HPDE6-E6E7 (cell line): ENCODE measurements at regions not wholly inside any gene's neighbourhood (a gene's known extent, or its start where the extent isn't known, plus 50 kb on each side); places are given as distances from the start of the nearest gene placed in this dataset.

Experiments used
- DNase-seq: peaks from one replicate; pipeline ENCODE4 v3.0.0; 2011; ENCODE audit warnings: missing footprints; ENCODE audit errors: extremely low spot score

DNA sequence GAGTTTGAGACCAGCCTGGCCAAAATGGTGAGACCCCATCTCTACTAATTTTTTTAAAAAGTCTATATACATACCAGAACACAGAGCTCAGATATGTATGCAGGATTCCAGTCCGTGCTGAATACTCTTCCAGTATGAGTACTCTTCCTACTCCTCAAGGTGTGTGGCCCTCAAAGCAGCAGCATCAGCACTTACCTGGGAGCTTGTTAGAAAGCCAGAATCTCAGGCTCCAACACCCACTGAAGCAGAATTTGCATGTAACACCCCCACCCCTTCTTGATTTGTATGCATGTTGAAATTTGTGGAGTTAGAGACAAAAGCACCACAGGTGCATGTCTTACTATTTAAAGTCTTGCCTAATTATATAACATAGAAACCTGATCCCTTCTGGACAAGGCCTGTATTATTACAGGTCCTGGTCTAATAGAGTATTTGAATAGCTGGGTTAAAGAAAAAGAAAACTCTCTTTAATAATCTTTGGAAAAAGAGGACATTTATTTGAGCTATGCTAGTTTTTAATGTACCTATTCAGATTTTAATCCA lies 50.3 kb upstream of the NFE2L2 start:
- no peak for DNase-seq

GRCh38 chr2:177315364-177315763 lies 50.8 kb upstream of the NFE2L2 start:
- no peak for DNase-seq

- DNase-seq, result no peak
Measured at GRCh38 chr2:177316756-177317155, 52.2 kb upstream of the NFE2L2 start.

GRCh38 chr2:177317443-177317842 lies 52.9 kb upstream of the NFE2L2 start:
- DNase-seq, result no peak

GRCh38 chr2:177317857-177318256 lies 53.3 kb upstream of the NFE2L2 start:
- DNase-seq, result no peak

DNA sequence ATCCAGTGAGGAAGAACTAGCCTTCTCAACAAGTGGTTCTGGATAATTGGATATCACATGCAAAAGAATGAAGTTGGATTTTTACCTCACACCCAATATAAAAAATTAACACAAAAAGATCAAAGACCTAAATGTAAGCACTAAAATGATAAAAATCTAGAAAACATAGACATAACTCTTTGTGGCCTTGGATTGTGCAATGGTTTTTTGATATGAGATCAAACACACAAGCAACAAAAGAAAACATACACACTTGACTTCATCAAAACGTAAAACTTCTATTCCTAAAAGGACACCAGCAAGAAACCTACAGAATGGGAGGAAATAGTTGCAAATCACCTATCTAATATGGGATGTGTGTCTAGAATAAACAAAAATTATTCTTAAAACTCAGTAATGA lies 54.1 kb upstream of the NFE2L2 start:
- DNase-seq, result no peak

- no peak for DNase-seq
Measured at GRCh38 chr2:177320596-177320995, 56.1 kb upstream of the NFE2L2 start.

GRCh38 chr2:177322801-177323261 lies 58.3 kb upstream of the NFE2L2 start:
- peak; percentile 82 for DNase-seq

GRCh38 chr2:177324797-177325196 lies 60.3 kb upstream of the NFE2L2 start:
- no peak for DNase-seq

DNA sequence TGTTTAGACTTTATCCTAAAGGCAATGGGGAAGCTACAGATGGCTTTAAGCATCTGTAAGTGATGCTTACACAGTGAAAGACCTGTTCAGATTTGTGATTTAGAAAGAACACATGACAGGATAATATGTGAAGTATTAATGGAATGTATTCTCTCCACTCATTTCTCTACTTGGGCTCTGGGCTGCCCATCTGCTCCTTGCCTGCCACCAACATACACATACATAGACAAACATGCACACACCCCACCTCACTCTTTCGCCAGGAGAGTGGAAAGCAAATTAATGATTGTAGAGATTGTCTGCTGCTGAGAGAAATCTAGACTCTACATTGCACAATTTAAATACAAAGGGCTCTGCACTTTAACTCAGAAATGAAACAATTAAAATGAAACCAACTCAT lies 61.0 kb upstream of the NFE2L2 start:
- DNase-seq, result no peak

- DNase-seq, result no peak
Measured at GRCh38 chr2:177326005-177326404, 61.5 kb upstream of the NFE2L2 start.

- no peak for DNase-seq
Measured at GRCh38 chr2:177326591-177326990, 62.1 kb upstream of the NFE2L2 start.

GRCh38 chr2:177327009-177327408 lies 62.5 kb upstream of the NFE2L2 start:
- no peak for DNase-seq

GRCh38 chr2:177328056-177328455 lies 63.5 kb upstream of the NFE2L2 start:
- no peak for DNase-seq

GRCh38 chr2:177329064-177329463 lies 63.5 kb upstream of the AGPS start:
- no peak for DNase-seq

GRCh38 chr2:177331466-177331997 lies 61.0 kb upstream of the AGPS start:
- DNase-seq, result no peak

GRCh38 chr2:177332026-177332991 lies 60.3 kb upstream of the AGPS start:
- DNase-seq, result peak; percentile 41

DNA sequence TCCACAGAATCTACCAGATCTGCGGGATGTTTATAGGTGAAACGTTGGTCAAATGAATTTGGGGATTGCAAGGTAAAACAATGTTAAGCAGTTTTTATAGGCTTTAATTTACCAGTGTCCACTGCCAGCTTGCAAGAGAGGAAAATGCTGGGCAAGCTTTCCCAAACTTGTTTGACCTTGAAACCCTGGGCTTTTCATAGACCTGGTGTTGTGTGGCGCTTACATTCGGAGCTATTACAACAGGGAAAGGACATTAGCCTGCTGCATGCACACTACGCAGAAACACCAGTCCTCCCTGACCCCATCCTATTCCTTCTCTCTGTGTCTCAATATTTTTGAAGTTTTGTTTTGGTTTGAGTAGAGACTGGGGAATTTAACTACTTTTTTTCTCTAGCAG lies 59.6 kb upstream of the AGPS start:
- DNase-seq, result no peak

GRCh38 chr2:177334940-177335543 lies 57.5 kb upstream of the AGPS start:
- DNase-seq, result no peak

- no peak for DNase-seq
Measured at GRCh38 chr2:177335917-177336450, 56.6 kb upstream of the AGPS start.

DNA sequence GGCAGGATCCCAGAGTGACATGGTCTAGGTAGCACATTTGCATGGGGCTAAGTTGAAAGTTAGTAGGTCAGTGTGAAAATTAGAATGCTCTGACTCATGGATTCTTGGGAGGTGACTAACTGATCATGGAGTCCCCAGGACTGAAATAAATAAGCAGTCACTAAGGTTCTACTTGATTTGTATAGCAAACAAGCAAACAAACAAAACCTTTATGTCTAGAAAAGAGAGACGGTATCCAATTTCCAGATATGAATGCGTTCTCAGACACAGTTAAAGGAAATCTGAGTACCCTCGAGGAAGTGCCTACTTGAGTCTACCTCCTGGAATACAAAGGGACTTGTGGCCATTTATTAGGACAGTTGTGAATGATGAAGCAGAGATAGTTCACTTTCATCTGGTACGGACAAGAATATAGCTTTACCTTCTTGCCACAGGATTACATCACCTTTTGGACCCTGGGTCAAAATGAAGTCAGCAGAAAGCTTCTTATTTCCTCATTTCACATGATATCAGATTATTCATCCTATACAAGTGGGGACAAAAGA lies 54.3 kb upstream of the AGPS start:
- DNase-seq, result peak; percentile 31

DNA sequence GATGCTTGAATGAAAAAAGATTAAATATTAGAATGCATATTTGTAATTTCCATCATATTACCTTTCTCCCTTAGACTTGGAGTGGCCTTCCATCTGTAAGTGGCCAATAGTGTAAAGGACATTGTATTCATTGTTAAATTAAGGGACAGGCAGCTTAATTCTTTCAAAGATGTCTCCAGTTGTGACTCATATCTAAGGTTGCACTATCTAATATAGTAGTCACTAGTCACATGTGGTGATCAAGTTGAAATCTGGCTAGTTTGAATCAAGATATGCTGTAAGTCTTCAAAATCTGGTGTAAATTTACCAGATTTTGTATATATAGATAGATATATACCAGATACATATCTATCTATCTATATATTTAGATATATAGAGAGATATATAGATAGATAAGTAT lies 52.4 kb upstream of the AGPS start:
- DNase-seq, result no peak
